IMR-90 (cell line): ENCODE measurements at regions not wholly inside any gene's neighbourhood (a gene's known extent, or its start where the extent isn't known, plus 50 kb on each side); places are given as distances from the start of the nearest gene placed in this dataset.

Experiments used
- ATAC-seq: fragments of 200-7000 bp; cut with Tn5 transposase; 2 replicates; pipeline ENCODE4 v1.9.1; 2020; ENCODE audit warnings: low read depth, mild to moderate bottlenecking, moderate library complexity
- BruUV-seq: library from RNA; stranded (reverse); fragments of 400-500 nt; replicated peaks from 2 replicates; lab custom pipeline; 2021; lab: Mats Ljungman, UMichigan
- CTCF ChIA-PET: fragments of 300-600 bp; formaldehyde crosslinking; extraction: SDS; loops from one replicate; lab custom pipeline; 2021; ENCODE audit warnings: antibody characterized with exemption; lab: Yijun Ruan, JAX
- POLR2A ChIA-PET: fragments of 300-600 bp; sonication (Branson Sonifier 250); formaldehyde crosslinking; loops from one replicate; lab custom pipeline; 2022; ENCODE audit warnings: antibody characterized with exemption; ENCODE audit not compliant: unreplicated experiment; lab: Charles Lee
- DNase-seq: peaks from one replicate; pipeline ENCODE4 v3.0.0; 2013
- H2AFZ ChIP-seq: replicated peaks from 2 replicates; pipeline ENCODE3; 2013; ENCODE audit warnings: low read length, mild to moderate bottlenecking; ENCODE audit not compliant: poor library complexity
- H2AK5ac ChIP-seq: 2 replicates; pipeline ENCODE4 v1.6.1; 2013; ENCODE audit warnings: low read depth, low read length, inconsistent platforms
- H2AK9ac ChIP-seq: replicated peaks from 2 replicates; pipeline ENCODE3; 2013; ENCODE audit warnings: mild to moderate bottlenecking, low read depth, low read length, moderate library complexity; ENCODE audit not compliant: poor library complexity
- H2BK120ac ChIP-seq: 2 replicates; pipeline ENCODE4 v1.6.1; 2013; ENCODE audit warnings: low read depth, low read length, inconsistent platforms
- H2BK15ac ChIP-seq: 3 replicates; pipeline ENCODE4 v1.6.1; 2013; ENCODE audit warnings: low read depth, low read length, inconsistent platforms
- H2BK20ac ChIP-seq: 2 replicates; pipeline ENCODE4 v1.6.1; 2013; ENCODE audit warnings: low read depth, mild to moderate bottlenecking, inconsistent platforms, low read length, moderate library complexity
- H2BK5ac ChIP-seq: 2 replicates; pipeline ENCODE4 v1.6.1; 2013; ENCODE audit warnings: mild to moderate bottlenecking, low read depth, low read length, inconsistent platforms; ENCODE audit not compliant: poor library complexity, severe bottlenecking
- H3K14ac ChIP-seq: replicated peaks from 2 replicates; pipeline ENCODE4 v1.6.1; 2013; ENCODE audit warnings: low read depth, low read length, inconsistent platforms
- H3K18ac ChIP-seq: 2 replicates; pipeline ENCODE4 v1.6.1; 2013; ENCODE audit warnings: low read depth, low read length, control low read depth
- H3K23ac ChIP-seq: 2 replicates; pipeline ENCODE4 v1.6.1; 2013; ENCODE audit warnings: low read depth, low read length, inconsistent platforms
- H3K27ac ChIP-seq: 2 replicates; pipeline ENCODE4 v1.5.1; 2013; ENCODE audit warnings: mild to moderate bottlenecking, control low read depth, low read length; ENCODE audit not compliant: insufficient read depth
- H3K27me3 ChIP-seq: 2 replicates; pipeline ENCODE4 v1.6.1; 2013; ENCODE audit warnings: low read length; ENCODE audit not compliant: control insufficient read depth, insufficient read depth
- H3K36me3 ChIP-seq: 2 replicates; pipeline ENCODE4 v1.6.1; 2013; ENCODE audit warnings: low read length, mixed read lengths; ENCODE audit not compliant: control insufficient read depth, insufficient read depth
- H3K4ac ChIP-seq: 2 replicates; pipeline ENCODE4 v1.6.1; 2013; ENCODE audit warnings: low read depth, low read length, inconsistent platforms
- H3K4me1 ChIP-seq: 2 replicates; pipeline ENCODE4 v1.6.1; 2013; ENCODE audit warnings: low read length, mixed read lengths; ENCODE audit not compliant: control insufficient read depth, insufficient read depth
- H3K4me2 ChIP-seq: 2 replicates; pipeline ENCODE4 v1.6.1; 2013; ENCODE audit warnings: low read depth, mild to moderate bottlenecking, control low read depth, low read length, moderate library complexity
- H3K4me3 ChIP-seq: 2 replicates; pipeline ENCODE4 v1.5.1; 2013; ENCODE audit warnings: low read depth, mild to moderate bottlenecking, control low read depth, low read length, moderate library complexity; ENCODE audit not compliant: insufficient read depth
- H3K56ac ChIP-seq: 2 replicates; pipeline ENCODE4 v1.6.1; 2013; ENCODE audit warnings: low read length, inconsistent platforms; ENCODE audit not compliant: insufficient read depth; ENCODE audit errors: extremely low read depth
- H3K79me1 ChIP-seq, 2 experiments: 2 replicates each; pipeline ENCODE4 v1.6.1; 2013; ENCODE audit warnings: low read length in 2 of 2, inconsistent platforms in 1 of 2, low read depth in 1 of 2
- H3K9ac ChIP-seq: 2 replicates; pipeline ENCODE4 v1.6.1; 2013; ENCODE audit warnings: low read depth, low read length, control low read depth
- H3K9me1 ChIP-seq: 2 replicates; pipeline ENCODE4 v1.6.1; 2013; ENCODE audit warnings: low read length, inconsistent platforms; ENCODE audit not compliant: insufficient read depth
- H3K9me3 ChIP-seq: 2 replicates; pipeline ENCODE4 v1.6.1; 2013; ENCODE audit warnings: low read length; ENCODE audit not compliant: control insufficient read depth, insufficient read depth
- H4K20me1 ChIP-seq: 2 replicates; pipeline ENCODE4 v1.6.1; 2013; ENCODE audit warnings: low read length, inconsistent platforms; ENCODE audit not compliant: insufficient read depth
- H4K5ac ChIP-seq: 2 replicates; pipeline ENCODE4 v1.6.1; 2013; ENCODE audit warnings: mild to moderate bottlenecking, low read depth, low read length, control low read depth
- H4K8ac ChIP-seq, 2 experiments: 2 replicates each; pipeline ENCODE4 v1.6.1; 2013; ENCODE audit warnings: low read depth in 2 of 2, low read length in 2 of 2, control low read depth in 1 of 2, inconsistent platforms in 1 of 2
- H4K91ac ChIP-seq: 2 replicates; pipeline ENCODE4 v1.6.1; 2013; ENCODE audit warnings: low read depth, low read length, inconsistent platforms; ENCODE audit not compliant: insufficient read depth
- BHLHE40 ChIP-seq: fragments of 150-350 bp; IDR thresholded peaks from 2 replicates; pipeline ENCODE4 v1.6.1; 2016; ENCODE audit warnings: mild to moderate bottlenecking, low read depth, low read length
- CEBPB ChIP-seq: IDR thresholded peaks from 2 replicates; pipeline ENCODE4 v1.6.1; 2012; ENCODE audit warnings: low read depth, low read length, improper control_type of control experiment
- CHD1 ChIP-seq: IDR thresholded peaks from 2 replicates; pipeline ENCODE4 v1.6.1; 2012; ENCODE audit warnings: low read depth, low read length, improper control_type of control experiment
- FOS ChIP-seq: fragments of 150-350 bp; IDR thresholded peaks from 2 replicates; pipeline ENCODE4 v1.6.1; 2016; ENCODE audit warnings: low read depth, low read length
- MAZ ChIP-seq: IDR thresholded peaks from 2 replicates; pipeline ENCODE4 v1.6.1; 2012; ENCODE audit warnings: low read depth, mild to moderate bottlenecking, low read length, improper control_type of control experiment, moderate library complexity, borderline replicate concordance
- MXI1 ChIP-seq: IDR thresholded peaks from 2 replicates; pipeline ENCODE4 v1.6.1; 2012; ENCODE audit warnings: low read depth, mild to moderate bottlenecking, low read length, moderate library complexity, borderline replicate concordance
- POLR2A ChIP-seq: IDR thresholded peaks from 2 replicates; pipeline ENCODE4 v1.6.1; 2012; ENCODE audit warnings: mild to moderate bottlenecking, low read depth, low read length
- RCOR1 ChIP-seq: IDR thresholded peaks from 2 replicates; pipeline ENCODE4 v1.6.1; 2012; ENCODE audit warnings: mild to moderate bottlenecking, low read length, improper control_type of control experiment; ENCODE audit not compliant: insufficient replicate concordance
- WGBS, 2 experiments: methylation state at CpG; one replicate each; pipeline versions ENCODE4 v1.1.5 to v1.1.7; 2013; ENCODE audit warnings: missing lambda C conversion rate in 2 of 2; ENCODE audit not compliant: insufficient read length in 1 of 2; ENCODE audit errors: extremely low coverage in 2 of 2; 5-methylcytosine and 5-hydroxymethylcytosine counted together
- dilution Hi-C: fragments of 300-500 bp; cut with HindIII; formaldehyde crosslinking; loops from one replicate; pipeline ENCODE4 v1.14.3; 2018; ENCODE audit warnings: low sequenced_read_pairs; ENCODE audit not compliant: unreplicated experiment
- in situ Hi-C: fragments of 300-500 bp; cut with MboI; formaldehyde crosslinking; loops from 3 replicates; pipeline ENCODE4 v1.14.3; 2019; ENCODE audit warnings: low sequenced_read_pairs, inconsistent platforms, mixed read lengths
- intact Hi-C: fragments of 100-400 bp; cut with micrococcal nuclease; formaldehyde crosslinking; loops from 2 replicates; pipeline ENCODE4 v1.10.0; 2022
- TF ChIP-seq, protein P1 (sequence below): fragments of 150-350 bp; IDR thresholded peaks from 2 replicates; pipeline ENCODE4 v1.6.1; 2017; ENCODE audit warnings: mild to moderate bottlenecking, antibody characterized with exemption, low read length, low read depth

GRCh38 chr4:27472364-27472763, 611.7 kb downstream of the STIM2 start:
- no peak overlapping the region for H2BK15ac ChIP-seq
- H2BK5ac ChIP-seq, result no peak overlapping the region
- no peak for ATAC-seq
- ChIA-PET CTCF (no interaction called here), POLR2A (no interaction called here)
- H3K9ac ChIP-seq, result no peak overlapping the region
- H3K14ac ChIP-seq, result no peak overlapping the region
- no peak overlapping the region for H2BK120ac ChIP-seq
- dilution Hi-C loops (no loop called here), in situ Hi-C loops (no loop called here), intact Hi-C loops (no loop called here)
- H2AFZ ChIP-seq, result no peak overlapping the region
- no peak overlapping the region for H3K4me2 ChIP-seq
- H2AK5ac ChIP-seq, result no peak overlapping the region
- H2BK20ac ChIP-seq, result no peak overlapping the region
- no peak overlapping the region for H3K27ac ChIP-seq
- no CpG with 5 or more reads among the region's 1 CpG for WGBS, 2 experiments
- H4K91ac ChIP-seq, result no peak overlapping the region
- H3K36me3 ChIP-seq, result no peaks in the 10 kb centered on the region
- no peak overlapping the region for H3K18ac ChIP-seq
- H3K9me1 ChIP-seq, result no peaks in the 10 kb centered on the region
- H3K23ac ChIP-seq, result no peak overlapping the region
- H3K4ac ChIP-seq, result no peak overlapping the region
- no TSS peak for BruUV-seq
- no peaks in the 10 kb centered on the region for H3K79me1 ChIP-seq
- DNase-seq, result no peak
- no peaks in the 10 kb centered on the region for H4K20me1 ChIP-seq
- H2AK9ac ChIP-seq, result no peak overlapping the region
- no peak overlapping the region for H3K56ac ChIP-seq
- H3K27me3 ChIP-seq, result no peaks in the 10 kb centered on the region
- no peak overlapping the region for H4K5ac ChIP-seq
- H4K8ac ChIP-seq, result no peak overlapping the region
- no peak overlapping the region for H3K4me3 ChIP-seq
- TF ChIP-seq POLR2A, result no peak
- no peak for TF ChIP-seq FOS
- TF ChIP-seq MXI1, result no peak
- no peak for TF ChIP-seq CHD1
- TF ChIP-seq CEBPB, result no peak
- no peak for TF ChIP-seq MAZ
- TF ChIP-seq RCOR1, result no peak
- TF ChIP-seq, protein P1, sequence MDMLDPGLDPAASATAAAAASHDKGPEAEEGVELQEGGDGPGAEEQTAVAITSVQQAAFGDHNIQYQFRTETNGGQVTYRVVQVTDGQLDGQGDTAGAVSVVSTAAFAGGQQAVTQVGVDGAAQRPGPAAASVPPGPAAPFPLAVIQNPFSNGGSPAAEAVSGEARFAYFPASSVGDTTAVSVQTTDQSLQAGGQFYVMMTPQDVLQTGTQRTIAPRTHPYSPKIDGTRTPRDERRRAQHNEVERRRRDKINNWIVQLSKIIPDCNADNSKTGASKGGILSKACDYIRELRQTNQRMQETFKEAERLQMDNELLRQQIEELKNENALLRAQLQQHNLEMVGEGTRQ, result no peak
- no peak for TF ChIP-seq BHLHE40
- H3K9me3 ChIP-seq, result peaks cover 10% of the 10 kb centered on the region; the same call in 1 of the 2 replicates
- H3K4me1 ChIP-seq, result no peaks in the 10 kb centered on the region
